ENCODE measurements at regions not wholly inside any gene's neighbourhood (a gene's known extent, or its start where the extent isn't known, plus 50 kb on each side); places are given as distances from the start of the nearest gene placed in this dataset.

- H3K27ac ChIP-seq = no peak overlapping the region
- no peak for TF ChIP-seq CTCF (IDR thresholded peaks at IDR 0.05)
- no peaks in the 10 kb centered on the region for H3K9me3 ChIP-seq
- no peaks in the 10 kb centered on the region for H3K27me3 ChIP-seq
- H3K4me3 ChIP-seq (ENCODE audit: low read depth in 1 of 2, low read length in 1 of 2) = no peak overlapping the region
- no peaks in the 10 kb centered on the region for H3K4me1 ChIP-seq (ENCODE audit: control insufficient read depth in 1 of 2, insufficient read depth in 1 of 2, low read depth in 1 of 2, low read length in 1 of 2)
- H3K36me3 ChIP-seq = no peaks in the 10 kb centered on the region
Measured at GRCh38 chr6:127030111-127030510, 88.4 kb upstream of the RSPO3 start.

GRCh38 chr6:127030836-127031235 is 87.6 kb upstream of the RSPO3 start:
- Histone ChIP-seq H3K4me3 (ENCODE audit: low read depth in 1 of 2, low read length in 1 of 2) (no peak overlapping the region), H3K27me3 (no peaks in the 10 kb centered on the region), H3K36me3 (no peaks in the 10 kb centered on the region), H3K4me1 (ENCODE audit: control insufficient read depth in 1 of 2, insufficient read depth in 1 of 2, low read depth in 1 of 2, low read length in 1 of 2) (no peaks in the 10 kb centered on the region), H3K9me3 (no peaks in the 10 kb centered on the region), H3K27ac (no peak overlapping the region)
- TF ChIP-seq CTCF (IDR thresholded peaks at IDR 0.05) = no peak

GRCh38 chr6:127031511-127031910 is 87.0 kb upstream of the RSPO3 start:
- Histone ChIP-seq H3K27ac (no peak overlapping the region), H3K27me3 (no peaks in the 10 kb centered on the region), H3K36me3 (no peaks in the 10 kb centered on the region), H3K4me1 (ENCODE audit: control insufficient read depth in 1 of 2, insufficient read depth in 1 of 2, low read depth in 1 of 2, low read length in 1 of 2) (no peaks in the 10 kb centered on the region), H3K4me3 (ENCODE audit: low read depth in 1 of 2, low read length in 1 of 2) (no peak overlapping the region), H3K9me3 (no peaks in the 10 kb centered on the region)
- TF ChIP-seq CTCF (IDR thresholded peaks at IDR 0.05) = no peak

GRCh38 chr6:127032971-127033370 is 85.5 kb upstream of the RSPO3 start:
- H3K27ac ChIP-seq = no peak overlapping the region
- no peaks in the 10 kb centered on the region for H3K4me1 ChIP-seq (ENCODE audit: control insufficient read depth in 1 of 2, insufficient read depth in 1 of 2, low read depth in 1 of 2, low read length in 1 of 2)
- TF ChIP-seq CTCF (IDR thresholded peaks at IDR 0.05) = no peak
- H3K4me3 ChIP-seq (ENCODE audit: low read depth in 1 of 2, low read length in 1 of 2) = no peak overlapping the region
- no peaks in the 10 kb centered on the region for H3K9me3 ChIP-seq
- H3K27me3 ChIP-seq = no peaks in the 10 kb centered on the region
- no peaks in the 10 kb centered on the region for H3K36me3 ChIP-seq

GRCh38 chr6:127051571-127052260 is 66.8 kb upstream of the RSPO3 start:
- no peaks in the 10 kb centered on the region for H3K27me3 ChIP-seq
- no peak overlapping the region for H3K4me3 ChIP-seq (ENCODE audit: low read depth in 1 of 2, low read length in 1 of 2)
- no peak for TF ChIP-seq CTCF (IDR thresholded peaks at IDR 0.05)
- no peaks in the 10 kb centered on the region for H3K9me3 ChIP-seq
- H3K4me1 ChIP-seq (ENCODE audit: control insufficient read depth in 1 of 2, insufficient read depth in 1 of 2, low read depth in 1 of 2, low read length in 1 of 2) = no peaks in the 10 kb centered on the region
- no peak overlapping the region for H3K27ac ChIP-seq
- H3K36me3 ChIP-seq = no peaks in the 10 kb centered on the region

Measured in neutrophil (primary cell).